ENCODE measurements at regions not wholly inside any gene's neighbourhood (a gene's known extent, or its start where the extent isn't known, plus 50 kb on each side); places are given as distances from the start of the nearest gene placed in this dataset.

GRCh38 chr13:37357548-37357947 is 241.0 kb downstream of the POSTN start:
- no peak for DNase-seq

GRCh38 chr13:37353911-37354310 is 244.7 kb downstream of the POSTN start:
- no peak for DNase-seq

DNA sequence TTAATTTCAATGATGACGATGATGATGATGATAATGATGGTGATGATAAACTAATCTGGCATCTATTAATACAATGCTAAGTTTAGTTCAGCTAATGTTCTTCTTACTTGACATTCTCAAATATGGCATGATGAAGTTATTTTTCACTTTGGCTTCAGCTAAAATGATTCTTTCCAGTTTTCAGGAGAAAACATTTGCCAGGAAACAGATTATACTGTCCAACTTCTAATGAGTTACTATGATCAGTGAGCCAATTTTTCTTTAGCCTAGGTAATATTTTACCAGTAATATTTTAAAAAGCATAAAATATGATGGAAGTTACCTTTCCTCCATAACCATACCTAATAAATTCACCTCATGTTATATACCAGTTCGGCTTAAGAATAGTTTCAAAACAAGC is 245.7 kb upstream of the CSNK1A1L start:
- DNase-seq, result no peak

DNA sequence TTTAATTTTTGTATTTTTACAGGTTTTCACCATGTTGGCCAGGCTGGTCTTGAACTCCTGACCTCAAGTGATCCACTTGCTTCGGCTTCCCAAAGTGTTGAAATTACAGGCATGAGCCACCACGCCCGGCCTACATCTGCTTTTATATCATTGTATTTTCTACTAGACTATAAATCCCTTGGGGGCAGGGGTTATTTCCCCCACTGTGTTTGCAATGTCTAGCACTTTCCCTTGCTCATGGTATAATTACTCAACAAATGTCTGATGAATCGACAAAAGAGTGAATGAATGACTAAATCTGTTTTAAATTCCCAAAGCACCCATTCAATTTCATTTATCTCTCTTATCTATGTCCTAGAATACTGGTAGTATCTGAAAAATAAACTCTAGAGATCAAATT is 244.5 kb upstream of the CSNK1A1L start:
- DNase-seq, result no peak

- peak; percentile 20 for DNase-seq
Observed at GRCh38 chr13:37348916-37349643, 243.6 kb upstream of the CSNK1A1L start.

GRCh38 chr13:37345869-37346268 is 240.4 kb upstream of the CSNK1A1L start:
- no peak for DNase-seq

- DNase-seq, result no peak
Observed at GRCh38 chr13:37345391-37345790, 239.9 kb upstream of the CSNK1A1L start.

DNA sequence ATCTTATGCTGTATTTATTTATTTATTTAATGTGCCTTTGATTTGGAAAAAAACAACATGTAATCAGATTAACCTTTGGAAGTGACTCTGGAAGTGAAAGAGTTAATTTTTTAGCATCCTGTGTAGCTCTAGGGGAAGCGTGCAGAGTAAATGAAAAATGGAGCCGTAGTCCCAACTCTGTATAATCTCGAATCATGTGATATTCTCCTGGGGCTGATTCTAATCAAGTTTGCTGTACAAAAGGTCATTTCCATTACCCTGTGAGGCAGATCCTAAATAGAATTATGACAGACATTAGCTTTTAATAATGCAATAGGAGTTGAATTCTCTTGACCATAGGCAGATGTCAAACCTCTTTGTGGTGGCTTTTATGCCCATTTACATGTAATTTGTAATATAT is 238.6 kb upstream of the CSNK1A1L start:
- no peak for DNase-seq

- DNase-seq, result no peak
Observed at GRCh38 chr13:37342205-37342604, 236.7 kb upstream of the CSNK1A1L start.

DNA sequence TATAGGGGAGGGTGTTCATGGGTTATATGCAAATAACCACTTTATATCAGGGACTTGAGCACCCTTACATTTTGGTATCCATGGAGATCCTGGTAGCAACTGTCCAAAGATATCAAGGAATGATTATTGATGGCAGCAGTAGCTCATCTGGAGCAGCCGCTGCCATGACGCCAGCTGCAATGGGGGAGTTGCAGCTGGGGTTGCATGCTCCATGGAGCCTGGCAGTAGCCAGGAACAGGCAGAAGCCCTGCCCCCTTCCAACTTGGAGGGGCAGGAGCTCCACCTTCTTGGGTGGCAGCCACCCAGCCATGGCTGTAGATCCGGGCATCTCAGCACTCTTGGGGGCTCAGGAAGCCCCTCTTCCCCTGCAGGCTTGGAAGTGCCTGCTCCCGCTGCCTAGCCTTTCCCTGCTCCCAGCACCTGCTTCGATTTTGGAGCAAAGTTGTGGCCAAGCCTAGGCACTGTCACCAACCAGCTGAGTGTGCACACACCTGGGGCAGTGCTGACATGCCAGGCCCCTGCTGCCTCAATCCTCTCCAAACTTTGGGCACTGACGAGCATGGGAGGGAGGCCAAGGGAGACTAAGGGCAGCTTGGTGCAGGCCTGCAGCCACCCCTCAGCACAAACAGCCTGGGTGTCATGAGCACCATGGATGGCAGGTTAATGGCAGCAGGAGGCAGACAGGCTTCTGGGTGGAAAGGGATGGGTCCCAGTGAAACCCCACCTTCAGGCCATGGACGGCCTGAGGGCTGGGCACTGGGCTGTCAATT is 235.6 kb upstream of the CSNK1A1L start:
- DNase-seq, result no peak

- DNase-seq, result no peak
Observed at GRCh38 chr13:37339386-37339735, 233.9 kb upstream of the CSNK1A1L start.

DNA sequence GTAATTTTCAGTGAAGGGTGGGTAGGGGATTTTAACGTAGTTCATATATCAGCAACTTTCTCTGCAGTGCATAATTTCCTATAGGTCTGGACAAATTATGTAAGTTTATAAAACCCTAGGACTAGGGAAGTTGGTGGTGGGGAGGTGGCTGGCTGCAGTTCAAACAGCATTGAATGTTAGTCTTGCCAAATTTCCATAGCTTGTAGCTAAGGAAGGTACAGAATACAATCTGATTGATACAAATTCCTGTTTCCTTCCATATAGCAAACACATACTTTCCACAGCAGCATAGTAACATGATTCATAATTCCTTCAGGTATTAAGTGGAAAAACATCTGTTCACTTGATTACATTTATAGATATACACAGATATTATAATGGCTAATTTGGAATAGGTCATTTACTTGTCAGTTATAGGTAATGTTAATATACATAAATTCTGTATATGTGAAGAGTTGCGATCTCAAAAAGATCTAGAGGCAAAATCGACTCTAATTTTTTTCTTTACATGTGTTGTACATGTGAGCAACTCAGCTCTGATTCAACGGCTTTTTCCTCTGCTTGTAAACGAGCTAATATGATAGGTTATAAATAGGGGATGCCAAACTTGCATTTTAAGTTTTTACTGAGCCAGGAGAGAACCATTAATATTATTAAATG is 233.4 kb upstream of the CSNK1A1L start:
- DNase-seq, result no peak

GRCh38 chr13:37326334-37326733 is 220.9 kb upstream of the CSNK1A1L start:
- DNase-seq, result no peak

- no peak for DNase-seq
Observed at GRCh38 chr13:37319031-37319443, 213.6 kb upstream of the CSNK1A1L start.

- no peak for DNase-seq
Observed at GRCh38 chr13:37316935-37317334, 211.5 kb upstream of the CSNK1A1L start.

DNA sequence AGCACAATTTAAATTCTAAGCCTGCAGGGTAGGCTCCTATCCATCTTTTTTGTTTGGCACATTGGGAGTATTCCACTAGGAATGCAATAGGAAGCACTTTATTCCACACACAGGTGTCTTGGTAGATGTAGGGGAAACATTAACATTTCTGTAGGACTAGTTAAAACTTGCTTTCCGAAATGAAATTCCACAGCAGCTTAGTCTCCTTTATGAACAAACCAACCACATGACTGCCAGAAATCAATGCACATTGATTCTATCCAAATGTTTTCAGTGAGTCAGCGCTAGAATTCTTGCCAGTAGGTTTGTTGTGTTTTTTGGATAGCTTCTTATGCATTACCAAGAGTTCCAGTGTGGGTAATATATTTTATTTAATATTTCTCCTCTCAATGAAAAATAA is 207.9 kb upstream of the CSNK1A1L start:
- no peak for DNase-seq

GRCh38 chr13:37306778-37307544 is 201.5 kb upstream of the CSNK1A1L start:
- no peak for DNase-seq

DNA sequence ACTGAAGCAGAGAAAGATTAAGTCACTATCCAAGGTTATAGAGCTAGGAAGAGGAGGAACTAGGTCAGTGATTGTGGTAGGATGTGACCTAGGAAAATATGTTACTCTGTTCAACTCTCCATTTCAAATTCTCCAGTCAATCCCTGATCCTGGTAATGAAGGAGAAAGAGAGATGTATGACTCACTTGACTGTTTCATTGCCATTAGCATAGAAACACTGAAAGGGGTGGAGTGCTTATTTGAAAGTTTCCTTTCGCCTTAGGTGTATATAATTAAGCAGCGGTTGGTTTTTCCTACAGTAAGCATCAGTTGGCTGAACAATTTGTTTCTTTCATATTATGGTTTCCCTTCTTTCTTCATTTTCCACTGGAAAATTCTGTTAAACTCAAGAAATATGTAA is 198.1 kb upstream of the CSNK1A1L start:
- DNase-seq, result no peak

DNA sequence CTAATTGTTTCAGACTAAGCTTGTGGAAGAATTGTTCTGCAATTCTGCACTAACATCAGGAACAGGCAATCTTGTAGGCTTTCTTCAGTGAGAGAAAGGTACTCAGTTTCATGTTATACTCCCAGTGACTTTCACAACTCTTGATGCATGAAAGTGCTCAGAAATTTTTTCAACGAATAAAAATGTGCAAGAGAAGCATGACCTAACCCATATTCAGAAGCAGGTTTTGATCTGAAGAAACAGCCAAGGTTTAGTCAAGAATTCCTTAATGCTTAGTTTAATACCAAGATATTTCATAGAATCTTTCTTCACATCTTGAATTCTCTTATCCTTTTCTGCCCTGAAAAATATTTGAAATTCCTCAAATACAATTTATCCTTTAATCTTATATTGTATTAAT is 197.2 kb upstream of the CSNK1A1L start:
- DNase-seq, result no peak

DNA sequence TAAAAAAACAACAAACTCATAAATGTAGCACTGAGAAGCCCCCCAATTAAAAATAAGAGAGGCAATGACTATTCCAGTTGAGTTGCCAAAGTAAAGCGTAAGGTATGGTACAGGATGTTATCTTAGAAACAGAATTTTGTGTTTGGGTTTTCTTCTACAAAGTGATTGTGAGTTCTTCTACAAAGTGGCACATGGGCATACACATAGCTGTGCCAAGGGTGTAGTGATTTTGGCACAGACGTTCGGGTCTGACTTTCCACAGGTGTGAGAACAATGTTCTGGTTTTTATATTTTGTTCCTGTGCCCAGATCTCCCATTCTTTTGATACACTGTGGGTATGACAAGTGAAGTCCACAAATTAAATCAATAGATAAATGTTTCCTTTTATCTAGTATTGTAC is 190.1 kb upstream of the CSNK1A1L start:
- DNase-seq, result no peak

- no peak for DNase-seq
Observed at GRCh38 chr13:37295071-37295470, 189.6 kb upstream of the CSNK1A1L start.

DNA sequence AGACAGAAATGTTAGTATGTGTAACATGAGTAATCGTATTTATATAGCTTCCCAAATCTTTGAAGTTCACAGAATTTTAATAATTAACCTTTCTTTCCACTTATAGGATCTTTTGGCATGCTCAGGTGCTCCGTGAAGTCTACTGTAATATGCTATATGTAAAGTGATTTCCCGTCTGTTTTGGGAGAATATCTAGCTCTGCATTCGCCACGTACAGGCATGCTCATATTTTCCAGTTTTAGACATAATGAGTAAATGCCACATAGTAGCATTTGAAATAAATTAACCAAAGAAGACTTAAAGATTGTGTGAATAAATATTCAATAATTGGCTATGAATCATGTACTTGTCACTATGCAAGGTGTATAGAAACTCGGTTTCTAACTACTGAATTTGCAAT is 189.0 kb upstream of the CSNK1A1L start:
- no peak for DNase-seq

DNA sequence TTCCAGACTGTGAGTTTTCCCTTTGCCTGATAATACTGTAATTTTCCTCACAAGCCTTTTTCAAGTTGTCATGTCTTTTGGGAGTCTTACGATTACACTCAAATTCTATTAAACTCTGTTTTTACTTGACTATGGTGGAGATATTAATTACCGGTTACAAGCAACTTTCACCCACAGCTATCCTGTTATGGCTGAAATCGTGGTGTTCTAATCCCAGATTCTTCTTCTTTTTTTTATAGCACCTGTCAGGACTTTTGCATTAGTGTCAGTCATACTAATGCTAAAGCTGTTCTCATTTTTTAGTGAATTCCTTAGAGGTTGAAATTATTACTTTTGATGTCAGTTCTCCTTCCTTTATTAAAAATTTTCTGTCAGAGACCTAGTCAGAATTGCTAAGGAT is 187.8 kb upstream of the CSNK1A1L start:
- no peak for DNase-seq

Data from NCI-H2081 treated with DMSO at 0.1 percent for 48 hours (cell line).